Naive thymus-derived CD4-positive, alpha-beta T cell (primary cell): ENCODE measurements at regions not wholly inside any gene's neighbourhood (a gene's known extent, or its start where the extent isn't known, plus 50 kb on each side); places are given as distances from the start of the nearest gene placed in this dataset.

Source experiments
- ATAC-seq: fragments of 150-1000 bp; cut with Tn5 transposase; 2 replicates; pipeline ENCODE4 v1.10.0; 2021; ENCODE audit warnings: mild to moderate bottlenecking, moderate library complexity
- CTCF ChIA-PET: fragments of 350-600 bp; sonication (Branson Sonifier 250); formaldehyde crosslinking; loops from one replicate; lab custom pipeline; 2021; ENCODE audit warnings: antibody characterized with exemption; lab: Charles Lee
- POLR2A ChIA-PET: fragments of 350-600 bp; sonication (Branson Sonifier 250); formaldehyde crosslinking; loops from one replicate; lab custom pipeline; 2021; ENCODE audit warnings: antibody characterized with exemption, inconsistent platforms; lab: Charles Lee
- DNase-seq, 9 donors: peaks; one replicate each; pipeline versions ENCODE4 v3.0.0 to v3.0.0-alpha.2; 2020 to 2022; ENCODE audit warnings: mixed read lengths in 1 of 9
- H3K27ac ChIP-seq: one replicate; pipeline ENCODE4 v1.7.0; 2013; ENCODE audit warnings: mild to moderate bottlenecking, low read depth, low read length, moderate library complexity
- H3K27me3 ChIP-seq, 2 donors: one replicate each; pipeline ENCODE4 v1.7.0; 2013; ENCODE audit warnings: low read length in 2 of 2, mild to moderate bottlenecking in 2 of 2, moderate library complexity in 2 of 2; ENCODE audit not compliant: control insufficient read depth in 2 of 2, insufficient read depth in 2 of 2
- H3K36me3 ChIP-seq, 3 experiments: 1 replicate in 2 of 3; 2 replicates in 1 of 3; pipeline ENCODE4 v1.7.0; 2013; ENCODE audit warnings: low read length in 3 of 3, mild to moderate bottlenecking in 3 of 3, moderate library complexity in 1 of 3; ENCODE audit not compliant: insufficient read depth in 3 of 3, control insufficient read depth in 2 of 3
- H3K4me1 ChIP-seq, 2 donors: one replicate each; pipeline ENCODE4 v1.7.0; 2013; ENCODE audit warnings: low read length in 2 of 2, mild to moderate bottlenecking in 2 of 2, moderate library complexity in 1 of 2; ENCODE audit not compliant: control insufficient read depth in 2 of 2, insufficient read depth in 2 of 2
- H3K4me3 ChIP-seq: 2 replicates; pipeline ENCODE4 v1.7.0; 2013; ENCODE audit warnings: mild to moderate bottlenecking, low read length
- H3K9me3 ChIP-seq, 3 experiments: 1 replicate in 2 of 3; 2 replicates in 1 of 3; pipeline ENCODE4 v1.7.0; 2013; ENCODE audit warnings: low read length in 3 of 3; ENCODE audit not compliant: control insufficient read depth in 2 of 3
- H3K27ac Mint-ChIP-seq, 9 donors: one replicate each; pipeline ENCODE4 v1.8.0; 2020 to 2022; ENCODE audit warnings: mixed read lengths in 9 of 9, mild to moderate bottlenecking in 8 of 9, moderate library complexity in 5 of 9, inconsistent platforms in 2 of 9
- H3K27me3 Mint-ChIP-seq, 5 donors: one replicate each; pipeline ENCODE4 v1.8.0; 2021 to 2022; ENCODE audit warnings: mixed read lengths in 5 of 5, mild to moderate bottlenecking in 1 of 5
- H3K36me3 Mint-ChIP-seq, 5 donors: one replicate each; pipeline ENCODE4 v1.8.0; 2020 to 2022; ENCODE audit warnings: mixed read lengths in 5 of 5, mild to moderate bottlenecking in 3 of 5, inconsistent platforms in 1 of 5
- H3K4me1 Mint-ChIP-seq, 7 donors: one replicate each; pipeline ENCODE4 v1.8.0; 2020 to 2022; ENCODE audit warnings: mixed read lengths in 7 of 7, mild to moderate bottlenecking in 3 of 7, inconsistent platforms in 1 of 7
- H3K4me3 Mint-ChIP-seq, 10 donors: one replicate each; pipeline ENCODE4 v1.8.0; 2020 to 2022; ENCODE audit warnings: mild to moderate bottlenecking in 10 of 10, mixed read lengths in 10 of 10, moderate library complexity in 6 of 10, inconsistent platforms in 2 of 10
- H3K9me3 Mint-ChIP-seq, 11 donors: one replicate each; pipeline ENCODE4 v1.8.0; 2020 to 2022; ENCODE audit warnings: mixed read lengths in 11 of 11, mild to moderate bottlenecking in 4 of 11, inconsistent platforms in 1 of 11, moderate library complexity in 1 of 11
- intact Hi-C, 2 donors: fragments of 100-400 bp; cut with micrococcal nuclease; formaldehyde crosslinking; loops; one replicate each; pipeline ENCODE4 v1.15.1; 2023

- Histone ChIP-seq H3K36me3 (no peaks in the 10 kb centered on the region), H3K4me1 (no peaks in the 10 kb centered on the region), H3K4me3 (no peak overlapping the region), H3K27me3 (no peaks in the 10 kb centered on the region), H3K27ac (no peak overlapping the region), H3K9me3 (no peaks in the 10 kb centered on the region)
- intact Hi-C loops: no loop called here
- H3K27me3 Mint-ChIP-seq: no peaks in the 10 kb centered on the region
- H3K36me3 Mint-ChIP-seq: no peaks in the 10 kb centered on the region
- POLR2A ChIA-PET: no interaction called here
- ATAC-seq (no peak), DNase-seq (no peak)
- H3K4me1 Mint-ChIP-seq: no peaks in the 10 kb centered on the region
- no peak overlapping the region for H3K27ac Mint-ChIP-seq
- H3K4me3 Mint-ChIP-seq: no peak overlapping the region
- peaks cover 3 to 43% (median 13%) of the 10 kb centered on the region in 11 donors for H3K9me3 Mint-ChIP-seq
- CTCF ChIA-PET: no interaction called here
Observed at GRCh38 chr14:26887847-26888246, 290.0 kb upstream of the NOVA1 start.

GRCh38 chr14:26888592-26888991, 290.8 kb upstream of the NOVA1 start:
- POLR2A ChIA-PET: no interaction called here

GRCh38 chr14:26896447-26896846, 298.6 kb upstream of the NOVA1 start:
- H3K27ac ChIP-seq: no peak overlapping the region
- intact Hi-C loops: no loop called here

More at GRCh38 chr14:26888592-26888991, 290.8 kb upstream of the NOVA1 start:
- intact Hi-C loops: no loop called here
- peaks cover 3 to 41% (median 10%) of the 10 kb centered on the region in 11 donors for H3K9me3 Mint-ChIP-seq
- no peaks in the 10 kb centered on the region for H3K36me3 Mint-ChIP-seq
- CTCF ChIA-PET: no interaction called here
- H3K4me3 Mint-ChIP-seq: no peak overlapping the region
- H3K36me3 ChIP-seq: no peaks in the 10 kb centered on the region
- H3K27ac Mint-ChIP-seq: no peak overlapping the region
- no peaks in the 10 kb centered on the region for H3K27me3 ChIP-seq
- H3K27me3 Mint-ChIP-seq: no peaks in the 10 kb centered on the region
- no peaks in the 10 kb centered on the region for H3K4me1 ChIP-seq
- DNase-seq (no peak), ATAC-seq (no peak)
- no peaks in the 10 kb centered on the region for H3K4me1 Mint-ChIP-seq
- H3K9me3 ChIP-seq: no peaks in the 10 kb centered on the region
- no peak overlapping the region for H3K4me3 ChIP-seq
- H3K27ac ChIP-seq: no peak overlapping the region

GRCh38 chr14:26897196-26897595, 299.4 kb upstream of the NOVA1 start:
- no peak overlapping the region for H3K4me3 Mint-ChIP-seq
- Histone ChIP-seq H3K4me1 (no peaks in the 10 kb centered on the region), H3K36me3 (no peaks in the 10 kb centered on the region), H3K9me3 (no peaks in the 10 kb centered on the region), H3K27me3 (no peaks in the 10 kb centered on the region), H3K27ac (no peak overlapping the region), H3K4me3 (no peak overlapping the region)
- intact Hi-C loops: no loop called here
- POLR2A ChIA-PET: no interaction called here
- H3K9me3 Mint-ChIP-seq: peaks cover 0 to 22% (median 10%) of the 10 kb centered on the region in 11 donors
- DNase-seq (no peak), ATAC-seq (no peak)
- no peaks in the 10 kb centered on the region for H3K4me1 Mint-ChIP-seq
- H3K27ac Mint-ChIP-seq: no peak overlapping the region
- H3K27me3 Mint-ChIP-seq: no peaks in the 10 kb centered on the region
- peaks cover 0 to 4% (median 0%) of the 10 kb centered on the region in 5 donors for H3K36me3 Mint-ChIP-seq
- CTCF ChIA-PET: no interaction called here

More at GRCh38 chr14:26896447-26896846, 298.6 kb upstream of the NOVA1 start:
- no peak for DNase-seq
- Mint-ChIP-seq H3K4me3 (no peak overlapping the region), H3K27ac (no peak overlapping the region), H3K36me3 (peaks cover 0 to 4% (median 0%) of the 10 kb centered on the region in 5 donors), H3K27me3 (no peaks in the 10 kb centered on the region), H3K9me3 (peaks cover 0 to 19% (median 10%) of the 10 kb centered on the region in 11 donors), H3K4me1 (no peaks in the 10 kb centered on the region)
- CTCF ChIA-PET: no interaction called here
- POLR2A ChIA-PET: no interaction called here
- no peaks in the 10 kb centered on the region for H3K4me1 ChIP-seq
- H3K4me3 ChIP-seq: no peak overlapping the region
- H3K36me3 ChIP-seq: no peaks in the 10 kb centered on the region
- ATAC-seq: no peak
- no peaks in the 10 kb centered on the region for H3K9me3 ChIP-seq
- no peaks in the 10 kb centered on the region for H3K27me3 ChIP-seq

GRCh38 chr14:26905229-26905628, 307.4 kb upstream of the NOVA1 start:
- no peak overlapping the region for H3K4me3 ChIP-seq
- DNase-seq: no peak
- no peaks in the 10 kb centered on the region for H3K36me3 Mint-ChIP-seq
- no peaks in the 10 kb centered on the region for H3K27me3 Mint-ChIP-seq
- no peaks in the 10 kb centered on the region for H3K27me3 ChIP-seq
- no peaks in the 10 kb centered on the region for H3K4me1 ChIP-seq
- H3K4me3 Mint-ChIP-seq: no peak overlapping the region
- intact Hi-C loops: no loop called here
- no peaks in the 10 kb centered on the region for H3K4me1 Mint-ChIP-seq
- no peaks in the 10 kb centered on the region for H3K36me3 ChIP-seq
- H3K9me3 Mint-ChIP-seq: peaks cover 1 to 21% (median 7%) of the 10 kb centered on the region in 11 donors
- H3K27ac ChIP-seq: no peak overlapping the region
- ATAC-seq: no peak
- H3K9me3 ChIP-seq: no peaks in the 10 kb centered on the region
- ChIA-PET POLR2A (no interaction called here), CTCF (no interaction called here)
- no peak overlapping the region for H3K27ac Mint-ChIP-seq

GRCh38 chr14:26913786-26914185, 316.0 kb upstream of the NOVA1 start:
- no peak for DNase-seq
- no peaks in the 10 kb centered on the region for H3K36me3 ChIP-seq
- H3K27ac Mint-ChIP-seq: no peak overlapping the region
- no peaks in the 10 kb centered on the region for H3K9me3 ChIP-seq
- H3K36me3 Mint-ChIP-seq: no peaks in the 10 kb centered on the region
- H3K9me3 Mint-ChIP-seq: peaks cover 0 to 22% (median 4%) of the 10 kb centered on the region in 11 donors
- H3K27me3 Mint-ChIP-seq: no peaks in the 10 kb centered on the region
- CTCF ChIA-PET: no interaction called here
- POLR2A ChIA-PET: no interaction called here
- ATAC-seq: no peak
- no peak overlapping the region for H3K4me3 ChIP-seq
- no peak overlapping the region for H3K4me3 Mint-ChIP-seq
- no peaks in the 10 kb centered on the region for H3K27me3 ChIP-seq
- H3K4me1 Mint-ChIP-seq: no peaks in the 10 kb centered on the region
- no peak overlapping the region for H3K27ac ChIP-seq
- intact Hi-C loops: no loop called here
- H3K4me1 ChIP-seq: no peaks in the 10 kb centered on the region

GRCh38 chr14:26917086-26917485, 319.3 kb upstream of the NOVA1 start:
- Histone ChIP-seq H3K4me1 (no peaks in the 10 kb centered on the region), H3K36me3 (no peaks in the 10 kb centered on the region), H3K27ac (no peak overlapping the region), H3K4me3 (no peak overlapping the region), H3K27me3 (no peaks in the 10 kb centered on the region), H3K9me3 (no peaks in the 10 kb centered on the region)
- POLR2A ChIA-PET: no interaction called here
- CTCF ChIA-PET: no interaction called here
- Mint-ChIP-seq H3K9me3 (peaks cover 0 to 34% (median 12%) of the 10 kb centered on the region in 11 donors), H3K4me3 (no peak overlapping the region), H3K36me3 (peaks cover 0 to 4% (median 0%) of the 10 kb centered on the region in 5 donors), H3K27ac (no peak overlapping the region), H3K27me3 (no peaks in the 10 kb centered on the region), H3K4me1 (no peaks in the 10 kb centered on the region)
- DNase-seq (no peak), ATAC-seq (no peak)
- intact Hi-C loops: no loop called here
